Thymus (tissue), 11 donors: ENCODE measurements at regions not wholly inside any gene's neighbourhood (a gene's known extent, or its start where the extent isn't known, plus 50 kb on each side); places are given as distances from the start of the nearest gene placed in this dataset.
A peak's percentile ranks its signal among the peaks of the same experiment; 100 is the strongest.
"Not testable (repeated sequence)": the region's sequence is repeated elsewhere in the genome, so short reads cannot be mapped to it uniquely, and the experiment has no call there.

Experiments used
- DNase-seq, 9 donors: peaks; one replicate each; pipeline ENCODE4 v3.0.0-alpha.2; 2013; ENCODE audit warnings: low spot score in 9 of 9, low read depth in 6 of 9, missing footprints in 1 of 9
- H3K27ac ChIP-seq, 2 donors: one replicate each; pipeline ENCODE4 v1.5.1; 2013; ENCODE audit warnings: control low read depth in 1 of 2, low read depth in 1 of 2, low read length in 1 of 2, mild to moderate bottlenecking in 1 of 2, moderate library complexity in 1 of 2
- H3K27me3 ChIP-seq, 2 donors: one replicate each; pipeline ENCODE4 v1.5.1; 2013; ENCODE audit warnings: low read length in 1 of 2; ENCODE audit not compliant: control insufficient read depth in 2 of 2, insufficient read depth in 1 of 2
- H3K36me3 ChIP-seq, 2 donors: one replicate each; pipeline ENCODE4 v1.5.1; 2013; ENCODE audit warnings: low read length in 1 of 2, mild to moderate bottlenecking in 1 of 2, moderate library complexity in 1 of 2; ENCODE audit not compliant: control insufficient read depth in 2 of 2, insufficient read depth in 2 of 2
- H3K4me1 ChIP-seq, 2 donors: one replicate each; pipeline ENCODE4 v1.5.1; 2013; ENCODE audit warnings: low read length in 2 of 2; ENCODE audit not compliant: control insufficient read depth in 2 of 2, insufficient read depth in 2 of 2
- H3K4me3 ChIP-seq, 2 donors: one replicate each; pipeline ENCODE4 v1.5.1; 2013; ENCODE audit warnings: low read length in 2 of 2, control low read depth in 1 of 2, mild to moderate bottlenecking in 1 of 2
- H3K9me3 ChIP-seq, 2 donors: one replicate each; pipeline ENCODE4 v1.5.1; 2013; ENCODE audit warnings: low read length in 1 of 2, mild to moderate bottlenecking in 1 of 2; ENCODE audit not compliant: control insufficient read depth in 2 of 2, insufficient read depth in 1 of 2
- WGBS: extraction: QIAGEN DNeasy Blood & Tissue Kit; methylation state at CpG from one replicate; pipeline ENCODE4 v1.1.7; 2013; 5-methylcytosine and 5-hydroxymethylcytosine counted together
- donor health status: healthy.

DNA sequence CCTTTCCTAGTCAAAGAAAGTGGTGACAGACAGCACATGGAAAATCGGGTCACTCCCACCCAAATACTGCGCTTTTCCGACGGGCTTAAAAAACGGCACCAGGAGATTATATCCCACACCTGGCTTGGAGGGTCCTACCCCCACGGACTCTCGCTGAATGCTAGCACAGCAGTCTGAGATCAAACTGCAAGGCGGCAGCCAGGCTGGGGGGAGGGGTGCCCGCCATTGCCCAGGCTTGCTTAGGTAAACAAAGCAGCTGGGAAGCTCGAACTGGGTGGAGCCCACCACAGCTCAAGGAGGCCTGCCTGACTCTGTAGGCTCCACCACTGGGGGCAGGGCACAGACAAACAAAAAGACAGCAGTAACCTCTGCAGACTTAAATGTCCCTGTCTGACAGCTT lies 171.6 kb downstream of the PLK2 start:
- 90% methylated on average over 10 of the region's 10 CpGs for WGBS
- not testable (repeated sequence) for H3K4me3 ChIP-seq, H3K36me3 ChIP-seq, H3K4me1 ChIP-seq, DNase-seq, H3K27ac ChIP-seq, H3K27me3 ChIP-seq, H3K9me3 ChIP-seq

DNA sequence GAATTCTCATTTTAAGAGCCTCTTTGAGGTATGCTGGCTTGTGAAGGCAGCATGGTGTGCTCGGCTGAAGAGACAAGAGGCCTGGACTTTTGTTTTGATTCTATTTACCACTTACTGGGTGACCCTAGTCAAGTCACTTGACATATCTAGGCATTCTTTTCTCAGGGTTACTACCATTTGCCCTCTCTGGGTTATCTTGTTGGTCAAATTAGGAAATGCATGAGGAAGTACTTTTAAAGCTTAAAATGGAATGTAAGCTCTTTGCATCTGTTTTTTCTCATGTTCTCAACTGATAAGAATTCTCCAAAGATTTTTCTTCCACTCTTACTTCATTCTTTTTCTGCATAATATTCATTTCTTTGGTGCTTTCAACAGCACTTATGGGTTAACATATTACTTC lies 173.1 kb downstream of the PLK2 start:
- Histone ChIP-seq H3K36me3 (no peaks in the 10 kb centered on the region), H3K27ac (no peak overlapping the region), H3K9me3 (no peaks in the 10 kb centered on the region), H3K4me3 (no peak overlapping the region), H3K27me3 (no peaks in the 10 kb centered on the region), H3K4me1 (no peaks in the 10 kb centered on the region)
- 98% methylated on average over 1 of the region's 1 CpG for WGBS
- DNase-seq: no peak

DNA sequence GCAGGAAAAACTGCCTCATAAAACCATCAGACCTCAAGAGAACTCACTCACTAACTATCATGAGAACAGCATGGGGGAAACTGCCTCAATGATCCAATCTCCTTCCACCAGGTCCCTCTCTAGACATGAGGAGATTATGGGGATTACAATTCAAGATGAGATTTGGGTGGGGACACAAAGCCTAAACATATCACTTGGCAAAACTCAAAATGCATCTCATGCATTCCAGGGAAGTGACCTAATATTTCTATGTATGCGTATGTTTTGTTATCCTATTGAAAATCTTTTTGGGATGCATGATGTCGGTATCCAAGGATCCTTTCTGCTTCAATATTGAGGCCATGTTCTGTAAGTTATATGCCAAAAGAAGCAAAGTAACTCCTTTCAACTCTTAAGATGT lies 174.0 kb downstream of the PLK2 start:
- Histone ChIP-seq H3K36me3 (no peaks in the 10 kb centered on the region), H3K4me3 (no peak overlapping the region), H3K4me1 (no peaks in the 10 kb centered on the region), H3K27ac (no peak overlapping the region), H3K9me3 (no peaks in the 10 kb centered on the region), H3K27me3 (no peaks in the 10 kb centered on the region)
- WGBS: 98% methylated on average over 2 of the region's 2 CpGs
- DNase-seq: no peak

DNA sequence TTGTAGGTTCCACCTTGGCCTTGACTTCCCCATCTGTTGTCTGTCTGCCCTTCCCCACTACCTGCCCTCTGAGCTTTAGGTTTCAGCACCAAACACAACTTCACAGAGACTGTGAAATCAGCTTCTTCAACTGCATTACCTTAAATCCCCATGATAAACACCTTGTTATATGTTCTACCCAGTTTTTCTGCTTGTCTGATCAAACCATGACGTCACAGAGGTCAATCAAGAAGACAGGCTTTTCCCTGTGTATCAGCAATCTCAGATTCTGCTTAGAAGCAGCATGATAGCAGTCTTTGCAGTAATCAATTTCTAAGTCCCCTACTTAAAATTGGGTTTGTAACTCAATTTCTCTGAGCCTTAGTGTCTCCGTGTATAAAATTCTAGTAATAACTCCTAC lies 175.0 kb downstream of the PLK2 start:
- Histone ChIP-seq H3K4me1 (no peaks in the 10 kb centered on the region), H3K27ac (no peak overlapping the region), H3K27me3 (no peaks in the 10 kb centered on the region), H3K36me3 (no peaks in the 10 kb centered on the region), H3K9me3 (no peaks in the 10 kb centered on the region), H3K4me3 (no peak overlapping the region)
- no peak for DNase-seq
- WGBS: 97% methylated on average over 2 of the region's 2 CpGs

DNA sequence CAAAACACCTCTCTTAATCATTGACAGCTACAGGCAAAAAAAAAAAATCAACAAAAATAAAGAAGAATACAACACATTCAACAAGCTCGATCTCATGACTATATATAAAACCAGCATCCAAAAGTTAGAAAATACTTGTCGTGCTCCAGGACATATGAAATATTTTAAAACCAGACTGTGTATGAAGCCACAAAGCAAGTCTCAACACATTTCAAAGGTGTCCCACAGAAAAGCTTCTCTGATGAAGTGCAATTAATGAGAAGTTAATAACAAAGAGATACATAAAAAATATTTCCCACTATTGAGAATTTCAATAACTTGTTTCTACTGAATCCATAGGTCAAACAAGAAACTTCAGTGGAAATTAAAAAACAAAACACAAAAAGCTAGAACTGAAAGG lies 178.7 kb downstream of the PLK2 start:
- DNase-seq: no peak
- Histone ChIP-seq H3K4me3 (no peak overlapping the region), H3K27ac (no peak overlapping the region), H3K27me3 (no peaks in the 10 kb centered on the region), H3K9me3 (peaks cover 0 to 2% of the 10 kb centered on the region in 2 donors), H3K36me3 (no peaks in the 10 kb centered on the region), H3K4me1 (no peaks in the 10 kb centered on the region)
- WGBS: 90% methylated on average over 2 of the region's 2 CpGs

DNA sequence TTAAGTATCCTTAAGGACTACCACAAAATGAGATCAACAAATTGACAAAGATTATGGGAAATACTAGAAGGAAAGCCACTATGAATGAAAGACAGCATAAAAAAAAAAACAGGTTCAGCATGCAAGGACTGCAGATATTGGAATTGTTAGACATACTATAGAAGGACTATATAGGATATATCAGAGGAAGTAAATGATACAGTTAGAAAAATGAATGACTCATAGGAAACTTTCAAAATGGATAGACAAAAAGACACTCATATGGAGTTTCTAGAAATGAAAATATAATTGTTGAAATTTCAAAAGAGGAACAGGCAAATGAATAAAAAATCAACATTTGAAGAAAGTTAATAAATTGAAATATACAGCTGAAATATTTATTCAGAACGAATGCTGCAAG lies 180.6 kb downstream of the PLK2 start:
- WGBS: 95% methylated on average over 1 of the region's 1 CpG
- DNase-seq: no peak
- H3K36me3 ChIP-seq: no peaks in the 10 kb centered on the region
- H3K9me3 ChIP-seq: peaks cover 0 to 2% of the 10 kb centered on the region in 2 donors
- no peaks in the 10 kb centered on the region for H3K27me3 ChIP-seq
- no peak overlapping the region for H3K4me3 ChIP-seq
- H3K27ac ChIP-seq: no peak overlapping the region
- H3K4me1 ChIP-seq: no peaks in the 10 kb centered on the region

DNA sequence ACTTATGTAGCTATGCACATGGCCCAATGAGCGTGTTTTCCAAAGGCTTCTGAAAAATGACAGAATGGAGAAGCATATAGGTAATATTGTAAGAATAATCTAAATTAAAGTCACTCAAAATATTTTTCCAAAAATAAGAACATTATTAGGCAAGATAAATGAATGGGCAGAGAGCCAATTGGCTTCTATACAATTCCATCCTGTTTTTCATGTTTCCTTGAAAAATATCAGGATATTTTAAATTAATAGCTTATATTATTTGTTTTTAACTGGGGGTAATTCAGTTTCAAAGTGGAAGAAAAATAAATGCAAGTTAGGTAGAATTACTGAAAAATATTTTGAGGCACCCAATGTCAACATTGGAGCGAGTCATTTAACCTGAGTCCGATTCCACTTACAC lies 183.5 kb downstream of the PLK2 start:
- WGBS: 97% methylated on average over 3 of the region's 3 CpGs
- peaks cover 0 to 2% of the 10 kb centered on the region in 2 donors for H3K9me3 ChIP-seq

DNA sequence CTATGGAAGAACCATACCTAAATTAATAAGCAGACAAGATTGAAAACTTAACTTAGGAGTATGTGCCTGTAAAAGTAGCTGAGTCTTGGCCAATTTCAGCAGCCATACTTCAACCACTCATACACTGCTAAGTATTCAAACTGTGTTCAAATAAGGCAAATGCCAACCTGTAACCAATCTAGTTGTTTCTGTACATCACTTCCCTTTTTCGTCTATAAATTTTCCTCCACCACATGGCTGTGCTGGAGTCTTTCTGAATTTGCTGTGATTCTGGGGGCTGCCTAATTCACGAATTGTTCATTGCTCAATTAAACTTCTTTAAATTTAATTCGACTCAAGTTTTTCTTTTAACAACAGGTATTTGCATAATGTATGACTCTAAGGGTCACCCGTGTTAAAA lies 184.4 kb downstream of the PLK2 start:
- WGBS: 48% methylated on average over 4 of the region's 4 CpGs

More for the DNA sequence above, 183.5 kb downstream of the PLK2 start:
- no peaks in the 10 kb centered on the region for H3K27me3 ChIP-seq
- H3K27ac ChIP-seq: no peak overlapping the region
- no peaks in the 10 kb centered on the region for H3K36me3 ChIP-seq
- no peaks in the 10 kb centered on the region for H3K4me1 ChIP-seq
- no peak for DNase-seq
- H3K4me3 ChIP-seq: no peak overlapping the region

DNA sequence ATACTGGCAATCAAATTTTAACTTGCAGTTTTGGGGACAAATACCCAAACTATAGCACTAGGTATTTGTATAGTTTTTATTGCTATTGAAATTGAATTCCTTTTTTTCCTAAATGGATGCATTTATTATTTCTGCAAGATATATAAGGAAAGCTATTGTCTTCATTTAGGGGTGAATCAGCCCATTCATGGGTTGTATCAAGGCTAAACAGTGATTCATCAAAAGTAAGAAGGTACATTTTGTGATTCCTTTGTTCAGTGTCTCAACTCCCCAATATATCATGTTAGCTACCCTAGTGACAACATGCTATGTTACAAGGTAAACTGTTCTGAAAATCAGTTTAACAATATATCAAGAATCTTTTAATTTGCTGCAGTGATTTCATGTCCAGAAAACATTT lies 185.7 kb downstream of the PLK2 start:
- no peak for DNase-seq
- Histone ChIP-seq H3K36me3 (no peaks in the 10 kb centered on the region), H3K9me3 (peaks cover 0 to 2% of the 10 kb centered on the region in 2 donors), H3K4me1 (no peaks in the 10 kb centered on the region), H3K4me3 (no peak overlapping the region), H3K27ac (peak overlapping the region in 1 of 2 donors; percentile 28), H3K27me3 (no peaks in the 10 kb centered on the region)

More for the DNA sequence above, 184.4 kb downstream of the PLK2 start:
- H3K27me3 ChIP-seq: no peaks in the 10 kb centered on the region
- DNase-seq: no peak
- no peaks in the 10 kb centered on the region for H3K36me3 ChIP-seq
- H3K9me3 ChIP-seq: peaks cover 0 to 2% of the 10 kb centered on the region in 2 donors
- H3K4me1 ChIP-seq: no peaks in the 10 kb centered on the region
- no peak overlapping the region for H3K4me3 ChIP-seq
- no peak overlapping the region for H3K27ac ChIP-seq

DNA sequence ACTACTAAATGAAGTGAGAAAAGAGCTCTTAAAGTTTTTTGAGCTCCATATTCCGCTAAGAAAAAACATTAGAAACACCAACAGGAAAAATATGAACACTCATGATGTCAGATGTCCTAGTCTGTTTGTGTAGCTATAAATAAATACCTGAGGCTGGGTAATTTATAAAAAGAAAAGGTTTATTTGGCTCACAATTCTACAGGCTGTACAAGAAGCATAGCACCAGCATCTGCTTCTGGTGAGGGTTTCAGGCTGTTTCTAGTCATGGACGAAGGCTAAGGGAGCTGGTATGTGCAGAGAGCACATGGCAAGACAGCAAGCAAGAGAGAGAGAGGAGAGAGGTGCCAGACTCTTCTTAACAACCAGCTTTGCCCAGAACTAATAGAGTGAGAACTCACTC lies 186.2 kb downstream of the PLK2 start:
- no peaks in the 10 kb centered on the region for H3K36me3 ChIP-seq
- DNase-seq: no peak
- no peak overlapping the region for H3K4me3 ChIP-seq
- H3K4me1 ChIP-seq: no peaks in the 10 kb centered on the region
- no peaks in the 10 kb centered on the region for H3K27me3 ChIP-seq
- H3K27ac ChIP-seq: peak overlapping the region in 1 of 2 donors; percentile 28
- H3K9me3 ChIP-seq: peaks cover 0 to 2% of the 10 kb centered on the region in 2 donors
- WGBS: 91% methylated on average over 2 of the region's 2 CpGs
